NCI-H2029 (cell line): ENCODE measurements at regions not wholly inside any gene's neighbourhood (a gene's known extent, or its start where the extent isn't known, plus 50 kb on each side); places are given as distances from the start of the nearest gene placed in this dataset.

ENCODE experiments used
- DNase-seq: peaks from one replicate; lab custom pipeline; 2025; lab: John Stamatoyannopoulos, UW

GRCh38 chr4:41460641-41461040 is 77.3 kb upstream of the LIMCH1 start:
- peak; percentile 27 for DNase-seq

GRCh38 chr4:41461780-41462307 is 76.1 kb upstream of the LIMCH1 start:
- no peak for DNase-seq

- no peak for DNase-seq
Observed at GRCh38 chr4:41465146-41465761, 72.7 kb upstream of the LIMCH1 start.

- no peak for DNase-seq
Observed at GRCh38 chr4:41466249-41466648, 71.7 kb upstream of the LIMCH1 start.

- DNase-seq = no peak
Observed at GRCh38 chr4:41468122-41468521, 69.8 kb upstream of the LIMCH1 start.

- DNase-seq = peak; percentile 20
Observed at GRCh38 chr4:41471126-41472071, 66.6 kb upstream of the LIMCH1 start.

GRCh38 chr4:41472081-41472480 is 65.9 kb upstream of the LIMCH1 start:
- no peak for DNase-seq

GRCh38 chr4:41473176-41473575 is 64.8 kb upstream of the LIMCH1 start:
- no peak for DNase-seq

GRCh38 chr4:41475402-41475801 is 62.6 kb upstream of the LIMCH1 start:
- peak; percentile 6 for DNase-seq

GRCh38 chr4:41476310-41476885 is 61.6 kb upstream of the LIMCH1 start:
- DNase-seq = no peak

GRCh38 chr4:41477181-41477905 is 60.6 kb upstream of the LIMCH1 start:
- DNase-seq = no peak

- no peak for DNase-seq
Observed at GRCh38 chr4:41478518-41478917, 59.4 kb upstream of the LIMCH1 start.

GRCh38 chr4:41480896-41481311 is 57.1 kb upstream of the LIMCH1 start:
- DNase-seq = no peak

GRCh38 chr4:41483771-41484170 is 54.2 kb upstream of the LIMCH1 start:
- DNase-seq = no peak

GRCh38 chr4:41485041-41485440 is 52.9 kb upstream of the LIMCH1 start:
- no peak for DNase-seq

- no peak for DNase-seq
Observed at GRCh38 chr4:41487868-41488440, 50.0 kb upstream of the LIMCH1 start.
